D721Med (cell line): ENCODE measurements at regions not wholly inside any gene's neighbourhood (a gene's known extent, or its start where the extent isn't known, plus 50 kb on each side); places are given as distances from the start of the nearest gene placed in this dataset.

Experiments
- DNase-seq: peaks from one replicate; pipeline ENCODE4 v3.0.0; 2011; ENCODE audit warnings: low spot score; ENCODE audit not compliant: insufficient read length
- FAIRE-seq: peaks from 2 replicates; lab custom pipeline; 2011; peaks lifted over from hg19 to GRCh38; lab: Jason Lieb, UNC
- TF ChIP-seq, protein P1 (sequence below): IDR thresholded peaks from 2 replicates; pipeline ENCODE4 v1.5.1; 2012; ENCODE audit warnings: mild to moderate bottlenecking, control low read depth; ENCODE audit not compliant: insufficient read depth; ENCODE audit errors: missing control alignments

DNA sequence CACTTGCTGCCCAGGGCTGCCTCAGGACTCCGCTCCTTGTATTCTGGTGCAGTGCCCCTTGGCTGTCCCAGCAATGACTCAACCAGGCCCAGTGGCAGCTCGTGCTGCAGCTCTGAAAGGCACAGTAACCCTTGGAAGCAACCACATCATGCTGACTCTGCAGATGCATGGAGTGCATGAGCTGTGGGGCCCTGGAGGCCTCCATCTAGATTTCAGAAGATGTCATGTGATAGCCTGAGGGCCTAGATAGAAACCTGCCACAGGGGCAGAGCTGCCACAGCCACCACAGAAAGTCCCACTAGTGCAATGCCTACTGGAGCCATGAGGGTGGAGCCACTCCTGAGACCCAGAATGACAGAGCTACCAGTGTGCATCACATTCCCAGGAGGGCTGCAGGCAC, 117.1 kb upstream of the SMAD3 start:
- DNase-seq = no peak
- no peak for FAIRE-seq
- TF ChIP-seq, protein P1, sequence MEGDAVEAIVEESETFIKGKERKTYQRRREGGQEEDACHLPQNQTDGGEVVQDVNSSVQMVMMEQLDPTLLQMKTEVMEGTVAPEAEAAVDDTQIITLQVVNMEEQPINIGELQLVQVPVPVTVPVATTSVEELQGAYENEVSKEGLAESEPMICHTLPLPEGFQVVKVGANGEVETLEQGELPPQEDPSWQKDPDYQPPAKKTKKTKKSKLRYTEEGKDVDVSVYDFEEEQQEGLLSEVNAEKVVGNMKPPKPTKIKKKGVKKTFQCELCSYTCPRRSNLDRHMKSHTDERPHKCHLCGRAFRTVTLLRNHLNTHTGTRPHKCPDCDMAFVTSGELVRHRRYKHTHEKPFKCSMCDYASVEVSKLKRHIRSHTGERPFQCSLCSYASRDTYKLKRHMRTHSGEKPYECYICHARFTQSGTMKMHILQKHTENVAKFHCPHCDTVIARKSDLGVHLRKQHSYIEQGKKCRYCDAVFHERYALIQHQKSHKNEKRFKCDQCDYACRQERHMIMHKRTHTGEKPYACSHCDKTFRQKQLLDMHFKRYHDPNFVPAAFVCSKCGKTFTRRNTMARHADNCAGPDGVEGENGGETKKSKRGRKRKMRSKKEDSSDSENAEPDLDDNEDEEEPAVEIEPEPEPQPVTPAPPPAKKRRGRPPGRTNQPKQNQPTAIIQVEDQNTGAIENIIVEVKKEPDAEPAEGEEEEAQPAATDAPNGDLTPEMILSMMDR = no peak

DNA sequence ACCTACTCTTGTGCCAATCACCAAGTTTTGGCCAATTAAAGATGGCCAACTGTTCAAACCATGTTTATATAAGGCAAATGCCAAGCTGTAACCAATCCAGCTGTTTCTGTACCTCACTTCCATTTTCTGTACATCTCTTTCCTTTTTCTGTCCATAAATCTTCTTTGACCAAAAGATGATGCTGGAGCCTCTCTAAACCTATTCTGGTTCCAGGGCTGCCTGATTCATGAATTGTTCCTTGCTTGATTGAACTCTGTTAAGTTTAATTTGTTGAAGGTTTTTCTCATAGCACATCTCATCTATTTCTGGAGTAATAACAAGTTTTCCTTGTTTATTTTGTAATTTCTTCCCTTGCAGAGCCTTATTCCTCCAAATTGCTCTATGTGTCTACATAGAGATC, 115.3 kb upstream of the SMAD3 start:
- DNase-seq (no peak), FAIRE-seq (no peak)
- TF ChIP-seq, protein P1 = no peak

DNA sequence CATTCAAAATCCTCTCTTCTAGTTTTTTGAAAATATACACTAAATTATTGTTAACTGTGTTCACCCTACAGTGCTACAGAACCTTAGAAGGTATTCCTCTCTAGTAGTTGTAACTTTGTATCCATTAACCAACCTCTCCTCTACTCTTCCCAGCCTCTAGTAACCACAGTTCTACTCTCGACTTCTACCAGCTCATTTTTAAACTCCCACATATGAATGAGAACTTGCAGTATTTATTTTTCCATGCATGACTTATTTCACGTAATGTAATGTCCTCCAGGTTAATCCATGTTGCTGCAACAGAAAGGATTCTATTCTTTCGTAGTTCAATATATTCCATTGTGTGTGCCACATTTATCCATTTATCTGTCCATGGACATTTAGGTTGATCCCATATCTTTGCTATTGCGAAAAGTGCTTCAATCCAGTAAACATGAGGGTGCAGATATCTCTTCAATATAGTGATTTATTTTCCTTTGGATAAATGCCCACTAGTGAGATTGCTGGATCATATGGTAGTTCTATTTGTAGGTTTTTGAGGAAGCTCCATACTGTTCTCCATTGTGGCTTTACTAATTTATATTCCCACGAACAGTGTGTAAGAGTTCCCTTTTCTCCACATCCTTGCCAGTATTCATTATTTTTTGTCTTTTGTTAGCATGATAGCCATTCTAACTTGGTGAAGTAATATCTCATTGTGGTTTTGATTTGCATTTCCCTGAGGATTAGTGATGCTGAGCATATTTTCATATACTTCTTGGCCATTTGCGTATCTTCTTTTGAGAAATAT, 113.7 kb upstream of the SMAD3 start:
- TF ChIP-seq, protein P1 = no peak
- DNase-seq (no peak), FAIRE-seq (no peak)

DNA sequence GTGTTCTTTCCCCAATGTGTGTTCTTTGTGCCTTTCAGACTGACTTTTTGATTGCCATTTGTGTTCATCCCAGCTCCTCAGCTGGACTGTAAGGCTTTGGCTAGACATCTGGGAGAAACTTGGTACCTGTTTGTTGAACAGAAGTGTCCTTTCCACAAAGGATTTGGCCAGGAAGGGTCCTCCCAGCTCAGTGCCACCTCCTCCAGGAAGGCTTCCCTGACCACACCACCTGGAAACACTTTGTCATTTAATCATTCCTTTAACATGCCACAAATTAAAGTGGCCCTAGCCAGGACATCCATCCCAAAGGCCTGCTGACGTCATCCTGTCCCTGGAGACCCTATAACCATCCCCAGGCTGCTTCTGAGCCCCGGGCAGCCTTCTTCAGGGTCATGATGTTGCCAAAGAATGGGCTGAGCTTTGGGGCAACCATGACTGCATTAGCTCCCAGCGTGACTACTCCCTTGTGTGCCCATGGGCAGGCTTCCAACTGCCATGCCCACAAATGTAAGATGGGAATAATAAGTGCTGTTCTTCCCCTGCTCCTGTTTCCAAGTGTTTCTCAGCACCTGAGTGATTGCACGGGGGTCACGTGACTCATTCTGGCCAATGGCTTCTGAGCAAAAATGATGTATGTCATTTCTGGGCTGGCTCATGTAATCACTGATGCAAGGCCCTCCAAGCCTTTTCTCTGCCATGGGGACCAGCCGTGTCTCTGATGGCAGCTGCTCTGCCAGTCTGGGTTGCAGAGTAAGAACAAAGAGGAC, 112.5 kb upstream of the SMAD3 start:
- DNase-seq (no peak), FAIRE-seq (no peak)
- TF ChIP-seq, protein P1 = no peak

DNA sequence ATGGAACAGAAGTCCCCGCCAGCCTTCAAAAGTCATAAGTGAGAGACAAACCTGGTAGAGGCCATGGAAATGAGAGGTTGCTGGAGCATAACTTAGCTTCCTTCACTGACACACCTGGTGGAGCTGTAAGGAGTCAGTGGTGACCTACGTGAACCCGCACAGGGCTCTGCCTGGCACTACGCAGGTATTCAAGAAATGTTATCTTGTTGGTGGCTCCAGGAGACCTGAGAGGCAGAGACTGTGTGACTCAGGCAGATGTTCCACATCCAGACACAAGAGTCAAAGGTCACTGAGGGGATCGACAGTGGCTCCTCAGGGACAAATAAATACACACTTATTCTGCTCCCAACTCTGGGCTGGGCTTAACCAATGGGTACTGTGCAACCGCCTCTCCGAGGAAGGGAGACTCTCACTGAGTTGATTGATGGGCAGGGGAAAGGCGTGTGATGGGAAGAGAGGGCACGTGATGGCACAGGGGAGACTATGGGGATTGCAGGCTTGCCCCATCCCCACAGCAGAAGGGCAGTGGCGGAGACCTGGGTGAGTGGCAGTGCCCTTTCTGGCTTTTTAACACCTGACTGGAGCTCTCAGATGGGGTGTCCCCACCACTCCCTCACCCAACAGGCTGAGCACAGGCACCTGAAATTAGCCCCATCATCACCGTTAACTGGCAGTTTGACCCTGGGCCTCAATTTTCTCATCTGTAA, 111.7 kb upstream of the SMAD3 start:
- no peak for DNase-seq
- no peak for FAIRE-seq
- TF ChIP-seq, protein P1 = no peak

DNA sequence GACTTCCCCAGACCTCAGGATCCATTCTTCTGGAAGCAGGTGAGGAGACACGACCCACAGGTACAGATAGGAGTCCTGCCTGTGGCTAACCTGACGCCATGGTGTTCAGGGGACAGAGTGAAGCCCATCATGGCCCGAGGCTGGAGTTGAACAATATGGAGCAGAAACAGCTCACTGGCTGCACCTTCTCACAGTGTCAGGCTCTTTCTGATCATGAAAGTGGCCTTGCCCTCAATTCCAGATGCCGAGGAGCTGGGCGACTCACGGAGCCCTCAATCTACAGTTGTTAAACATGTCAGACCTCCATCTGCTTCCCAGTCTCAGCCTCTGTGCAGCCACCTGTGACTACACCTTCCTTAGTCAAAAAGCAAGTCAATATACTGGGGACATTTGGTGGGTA, 110.8 kb upstream of the SMAD3 start:
- no peak for FAIRE-seq
- DNase-seq = no peak
- TF ChIP-seq, protein P1 = no peak
